GM12873 (cell line): ENCODE measurements at regions not wholly inside any gene's neighbourhood (a gene's known extent, or its start where the extent isn't known, plus 50 kb on each side); places are given as distances from the start of the nearest gene placed in this dataset.

Source experiments
- TF ChIP-seq, protein P1 (sequence below): IDR thresholded peaks from 2 replicates; pipeline ENCODE4 v1.5.1; 2012; ENCODE audit warnings: low read depth, mild to moderate bottlenecking, moderate library complexity, low read length, control low read depth; ENCODE audit not compliant: insufficient read depth; ENCODE audit errors: missing control alignments

DNA sequence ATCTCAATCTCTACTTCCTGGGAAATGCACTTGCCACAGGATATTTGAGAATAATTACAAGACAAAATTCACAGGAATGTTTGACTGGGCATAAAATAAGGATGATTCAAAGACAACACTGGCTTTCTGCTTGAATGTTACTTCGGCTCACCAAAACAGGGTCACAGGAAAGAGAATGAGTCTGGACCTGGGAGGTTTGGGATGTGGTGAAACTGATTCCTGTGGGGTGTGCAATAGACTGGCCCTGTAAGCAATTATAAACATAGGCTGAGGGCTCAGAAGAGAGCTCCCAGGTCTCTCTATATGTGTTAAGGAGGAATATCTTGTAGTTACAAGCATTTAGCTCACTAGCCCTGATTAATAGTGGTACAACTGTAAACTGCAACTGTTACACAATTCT lies 613.9 kb upstream of the CELF2 start:
- TF ChIP-seq, protein P1, sequence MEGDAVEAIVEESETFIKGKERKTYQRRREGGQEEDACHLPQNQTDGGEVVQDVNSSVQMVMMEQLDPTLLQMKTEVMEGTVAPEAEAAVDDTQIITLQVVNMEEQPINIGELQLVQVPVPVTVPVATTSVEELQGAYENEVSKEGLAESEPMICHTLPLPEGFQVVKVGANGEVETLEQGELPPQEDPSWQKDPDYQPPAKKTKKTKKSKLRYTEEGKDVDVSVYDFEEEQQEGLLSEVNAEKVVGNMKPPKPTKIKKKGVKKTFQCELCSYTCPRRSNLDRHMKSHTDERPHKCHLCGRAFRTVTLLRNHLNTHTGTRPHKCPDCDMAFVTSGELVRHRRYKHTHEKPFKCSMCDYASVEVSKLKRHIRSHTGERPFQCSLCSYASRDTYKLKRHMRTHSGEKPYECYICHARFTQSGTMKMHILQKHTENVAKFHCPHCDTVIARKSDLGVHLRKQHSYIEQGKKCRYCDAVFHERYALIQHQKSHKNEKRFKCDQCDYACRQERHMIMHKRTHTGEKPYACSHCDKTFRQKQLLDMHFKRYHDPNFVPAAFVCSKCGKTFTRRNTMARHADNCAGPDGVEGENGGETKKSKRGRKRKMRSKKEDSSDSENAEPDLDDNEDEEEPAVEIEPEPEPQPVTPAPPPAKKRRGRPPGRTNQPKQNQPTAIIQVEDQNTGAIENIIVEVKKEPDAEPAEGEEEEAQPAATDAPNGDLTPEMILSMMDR = no peak

DNA sequence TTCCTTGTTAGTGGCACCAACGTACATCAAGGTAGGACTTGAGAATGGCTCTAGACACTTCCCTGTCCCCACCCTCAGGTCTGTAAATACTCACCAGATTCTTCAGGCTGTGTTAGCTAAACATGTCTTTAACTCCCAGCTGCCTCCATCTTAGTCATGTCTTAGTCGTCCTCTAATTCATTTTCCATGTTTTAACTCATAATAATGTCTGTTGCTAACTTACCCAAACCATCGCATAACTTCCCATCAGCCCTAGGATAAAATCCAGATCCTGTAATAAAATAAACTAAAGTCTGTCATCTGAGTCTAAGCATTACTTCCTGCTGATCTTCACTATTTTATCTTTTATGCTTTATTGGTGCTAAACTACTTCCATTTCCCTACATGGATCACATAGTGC lies 600.0 kb upstream of the CELF2 start:
- TF ChIP-seq, protein P1 = no peak

DNA sequence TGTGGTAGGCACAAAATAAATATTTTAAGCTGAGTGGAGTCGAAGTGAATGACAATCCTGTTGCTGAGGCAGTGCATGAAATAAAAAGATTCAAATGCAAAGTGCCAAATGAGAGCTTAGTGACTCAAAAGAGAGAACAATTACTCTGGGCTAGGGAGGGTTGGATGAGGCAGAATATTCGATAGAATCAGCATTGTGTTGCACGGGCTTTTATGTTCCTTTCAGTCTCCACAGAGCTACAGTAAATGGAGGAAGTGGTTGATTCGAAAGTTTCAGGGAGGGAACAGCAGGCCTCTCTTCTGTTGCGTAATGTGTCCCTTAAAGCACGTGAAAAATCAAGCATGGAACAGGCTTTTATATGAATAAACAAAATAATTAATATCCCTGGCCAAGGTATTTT lies 599.3 kb upstream of the CELF2 start:
- TF ChIP-seq, protein P1 = no peak

DNA sequence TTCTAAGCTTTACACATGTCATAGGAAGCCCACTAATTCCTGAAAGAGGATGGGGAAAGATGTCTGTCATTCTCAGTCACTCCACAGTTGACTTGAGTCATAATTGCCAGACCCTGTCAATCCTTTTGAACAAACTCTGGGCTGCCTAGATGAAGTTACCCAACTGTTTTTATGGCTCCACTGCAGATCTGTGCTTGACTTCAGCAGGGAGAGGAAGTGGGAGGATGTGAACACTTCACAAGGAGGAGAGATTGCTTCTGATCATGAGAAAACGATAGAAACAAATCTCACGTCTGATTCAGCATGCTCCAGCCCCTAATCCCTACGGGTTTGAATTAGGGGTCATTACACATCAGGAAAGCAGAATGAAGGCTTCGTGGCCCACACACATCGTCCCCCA lies 596.6 kb upstream of the CELF2 start:
- TF ChIP-seq, protein P1 = no peak

DNA sequence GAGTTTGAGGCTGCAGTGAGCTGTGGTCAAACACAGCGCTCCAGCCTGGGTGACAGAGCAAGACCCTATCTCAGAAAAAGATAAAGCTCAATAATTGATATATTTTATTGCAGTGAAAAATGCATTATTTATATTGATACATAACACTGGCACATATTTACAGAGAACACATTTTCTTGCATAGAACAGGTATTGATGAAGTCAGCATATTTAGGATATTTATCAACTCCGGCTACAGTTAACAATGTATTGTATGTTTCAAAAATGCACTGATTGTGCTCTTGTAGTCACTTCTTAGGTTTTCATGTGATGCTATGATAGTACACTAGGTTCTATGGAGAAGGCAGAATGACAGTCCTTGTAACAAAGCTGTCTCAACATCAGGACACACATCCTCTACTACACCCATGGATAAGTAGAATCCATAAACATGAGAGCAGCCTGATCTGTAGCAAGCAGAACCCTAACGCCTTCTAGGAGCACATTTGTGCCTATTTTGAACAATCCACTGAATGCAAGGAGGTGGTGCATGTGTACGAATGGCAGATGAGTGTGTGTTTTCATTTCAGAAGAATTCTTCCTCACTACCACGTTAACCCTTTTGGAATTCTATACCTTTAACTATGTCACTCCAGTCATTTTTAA lies 586.1 kb upstream of the CELF2 start:
- TF ChIP-seq, protein P1 = no peak

DNA sequence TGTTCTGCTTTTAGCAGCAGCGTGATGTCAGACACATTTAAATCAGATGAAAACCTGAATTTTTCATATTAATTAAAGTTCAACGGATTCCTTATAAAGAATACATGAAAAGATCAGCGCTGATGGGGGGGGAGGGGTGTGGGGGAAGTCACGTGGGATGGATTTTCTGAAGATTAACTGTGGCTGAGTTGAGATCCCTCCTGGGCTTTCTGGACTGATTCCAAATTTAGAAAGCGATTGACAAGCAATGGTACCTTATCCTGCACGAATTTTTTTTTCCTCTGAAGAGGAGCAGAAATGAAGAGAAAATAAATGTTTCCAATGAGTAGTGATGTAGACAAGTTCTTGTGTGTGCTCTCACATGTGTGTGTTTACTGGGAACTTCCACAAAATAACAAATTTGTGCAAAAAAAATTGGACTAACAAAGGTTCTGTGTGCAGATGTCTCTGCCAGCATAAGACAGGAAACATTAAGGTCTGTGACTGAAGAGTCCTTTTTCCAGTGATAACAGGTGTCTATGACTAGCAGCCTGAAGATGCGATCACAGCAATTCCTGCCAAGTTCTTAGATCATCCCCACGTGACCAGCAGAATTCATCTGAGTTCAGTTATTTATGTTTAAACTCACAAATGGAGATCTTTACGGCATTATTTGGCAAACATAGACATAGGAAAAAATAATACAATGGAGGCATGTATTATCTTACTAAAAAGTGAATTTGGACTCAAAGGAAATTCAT lies 585.2 kb upstream of the CELF2 start:
- TF ChIP-seq, protein P1 = no peak

DNA sequence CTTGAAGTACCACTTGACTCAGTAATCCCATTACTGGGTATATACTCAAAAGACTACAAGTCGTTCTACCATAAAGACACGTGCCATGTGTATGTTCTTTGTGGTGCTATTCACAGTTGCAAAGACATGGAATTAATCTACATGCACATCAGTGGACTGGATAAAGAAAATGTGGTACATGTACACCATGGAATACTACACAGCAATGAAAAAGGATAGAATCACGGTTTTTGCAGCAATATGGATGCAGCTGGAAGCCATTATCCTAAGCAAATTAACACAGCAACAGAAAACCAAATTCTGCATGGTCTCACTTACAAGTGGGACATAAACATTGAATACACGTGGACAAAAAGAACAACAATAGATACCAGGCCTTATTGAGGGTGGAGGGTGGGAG lies 583.4 kb upstream of the CELF2 start:
- TF ChIP-seq, protein P1 = no peak
